ENCODE measurements at regions not wholly inside any gene's neighbourhood (a gene's known extent, or its start where the extent isn't known, plus 50 kb on each side); places are given as distances from the start of the nearest gene placed in this dataset.

DNA sequence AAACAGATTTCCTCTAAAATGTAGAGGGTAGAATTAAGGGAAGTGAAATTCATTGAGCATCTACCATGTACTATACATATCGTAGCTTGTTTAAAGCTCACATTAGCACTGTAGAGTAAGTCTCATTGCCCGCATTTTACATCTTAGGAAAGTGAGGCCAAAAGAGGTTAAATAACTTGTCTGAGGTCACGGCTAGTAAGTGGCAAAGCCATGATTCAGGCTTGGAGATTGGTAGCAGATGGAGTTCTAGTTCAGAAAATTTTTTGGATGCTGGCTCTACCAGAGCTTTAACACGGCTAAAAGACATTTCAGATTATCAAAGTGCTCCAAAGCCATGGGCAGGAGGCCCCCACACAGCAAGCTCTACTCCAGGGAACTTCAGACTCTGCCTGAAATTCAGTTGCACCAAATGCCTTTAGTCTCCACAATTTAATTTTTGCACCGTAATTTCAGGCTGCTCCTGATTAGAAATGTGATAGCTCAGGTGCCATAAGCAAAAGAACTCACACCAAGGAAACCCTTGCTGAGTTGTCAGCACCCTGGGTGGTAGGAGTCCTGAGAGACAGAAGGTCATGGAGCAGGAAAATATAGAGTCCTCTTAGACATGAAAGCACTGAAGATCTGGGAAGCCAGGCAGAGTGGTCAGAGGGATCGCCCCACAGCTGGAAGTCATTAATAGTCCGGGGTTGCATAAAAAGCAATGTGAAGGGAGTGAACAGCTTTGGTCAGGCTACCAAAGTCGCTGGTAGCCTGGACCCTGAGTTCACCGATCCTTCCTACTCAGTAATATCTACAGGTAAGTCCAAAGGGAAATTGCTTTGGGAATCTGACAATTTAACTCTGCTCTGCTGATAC is 55.2 kb upstream of the ASIP start:
- TF ChIP-seq, protein P1, sequence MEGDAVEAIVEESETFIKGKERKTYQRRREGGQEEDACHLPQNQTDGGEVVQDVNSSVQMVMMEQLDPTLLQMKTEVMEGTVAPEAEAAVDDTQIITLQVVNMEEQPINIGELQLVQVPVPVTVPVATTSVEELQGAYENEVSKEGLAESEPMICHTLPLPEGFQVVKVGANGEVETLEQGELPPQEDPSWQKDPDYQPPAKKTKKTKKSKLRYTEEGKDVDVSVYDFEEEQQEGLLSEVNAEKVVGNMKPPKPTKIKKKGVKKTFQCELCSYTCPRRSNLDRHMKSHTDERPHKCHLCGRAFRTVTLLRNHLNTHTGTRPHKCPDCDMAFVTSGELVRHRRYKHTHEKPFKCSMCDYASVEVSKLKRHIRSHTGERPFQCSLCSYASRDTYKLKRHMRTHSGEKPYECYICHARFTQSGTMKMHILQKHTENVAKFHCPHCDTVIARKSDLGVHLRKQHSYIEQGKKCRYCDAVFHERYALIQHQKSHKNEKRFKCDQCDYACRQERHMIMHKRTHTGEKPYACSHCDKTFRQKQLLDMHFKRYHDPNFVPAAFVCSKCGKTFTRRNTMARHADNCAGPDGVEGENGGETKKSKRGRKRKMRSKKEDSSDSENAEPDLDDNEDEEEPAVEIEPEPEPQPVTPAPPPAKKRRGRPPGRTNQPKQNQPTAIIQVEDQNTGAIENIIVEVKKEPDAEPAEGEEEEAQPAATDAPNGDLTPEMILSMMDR (IDR thresholded peaks at IDR 0.05; ENCODE audit: low read depth, low read length): no peak
- no peak for TF ChIP-seq EZH2phosphoT487 (IDR thresholded peaks at IDR 0.05; ENCODE audit: low read depth)

Data from OCI-LY3 (cell line).